Liver (tissue), 8 donors: ENCODE measurements at regions not wholly inside any gene's neighbourhood (a gene's known extent, or its start where the extent isn't known, plus 50 kb on each side); places are given as distances from the start of the nearest gene placed in this dataset.
A peak's percentile ranks its signal among the peaks of the same experiment; 100 is the strongest.
"Not testable (repeated sequence)": the region's sequence is repeated elsewhere in the genome, so short reads cannot be mapped to it uniquely, and the experiment has no call there.

Experiments
- DNase-seq: peaks from one replicate; pipeline ENCODE4 v3.0.0-alpha.2; 2017; ENCODE audit warnings: low spot score
- H3K27ac ChIP-seq, 2 donors: one replicate each; pipeline ENCODE4 v1.7.0; 2013; ENCODE audit warnings: inconsistent platforms in 2 of 2, low read length in 2 of 2, control low read depth in 1 of 2, low read depth in 1 of 2, mild to moderate bottlenecking in 1 of 2
- H3K27me3 ChIP-seq, 4 donors: one replicate each; pipeline versions ENCODE4 v1.6.1 to v1.7.0; 2013; ENCODE audit warnings: low read length in 3 of 4, inconsistent platforms in 1 of 4, mild to moderate bottlenecking in 1 of 4, moderate library complexity in 1 of 4; ENCODE audit not compliant: control insufficient read depth in 4 of 4, insufficient read depth in 4 of 4
- H3K36me3 ChIP-seq, 4 donors: one replicate each; pipeline versions ENCODE4 v1.6.1 to v1.7.0; 2013; ENCODE audit warnings: low read length in 3 of 4, mild to moderate bottlenecking in 3 of 4, low read depth in 1 of 4, moderate library complexity in 1 of 4; ENCODE audit not compliant: control insufficient read depth in 4 of 4, insufficient read depth in 3 of 4
- H3K4me1 ChIP-seq, 4 donors: one replicate each; pipeline versions ENCODE4 v1.6.1 to v1.7.0; 2013; ENCODE audit warnings: low read length in 3 of 4, mild to moderate bottlenecking in 3 of 4, moderate library complexity in 1 of 4; ENCODE audit not compliant: control insufficient read depth in 4 of 4, insufficient read depth in 4 of 4
- H3K4me3 ChIP-seq, 3 donors: one replicate each; pipeline versions ENCODE4 v1.6.1 to v1.7.0; 2013; ENCODE audit warnings: low read length in 3 of 3, control low read depth in 1 of 3, low read depth in 1 of 3, mild to moderate bottlenecking in 1 of 3
- H3K9ac ChIP-seq, 2 donors: one replicate each; pipeline ENCODE4 v1.7.0; 2013; ENCODE audit warnings: low read length in 2 of 2, mild to moderate bottlenecking in 2 of 2, moderate library complexity in 2 of 2, control low read depth in 1 of 2, low read depth in 1 of 2
- H3K9me3 ChIP-seq, 4 donors: one replicate each; pipeline versions ENCODE4 v1.6.1 to v1.7.0; 2013; ENCODE audit warnings: low read length in 3 of 4; ENCODE audit not compliant: control insufficient read depth in 4 of 4
- ATF3 ChIP-seq: IDR thresholded peaks from 2 replicates; pipeline ENCODE4 v1.6.1; 2016; ENCODE audit warnings: antibody characterized with exemption
- CTCF ChIP-seq: fragments of 150-350 bp; IDR thresholded peaks from 2 replicates; pipeline ENCODE4 v1.5.1; 2017; ENCODE audit warnings: improper control_type of control experiment, low read depth, low read length; ENCODE audit not compliant: missing input control
- EGR1 ChIP-seq, 2 donors: IDR thresholded peaks; 2 replicates each; pipeline ENCODE4 v1.6.1; 2016 to 2018; ENCODE audit warnings: antibody characterized with exemption in 2 of 2, low read depth in 2 of 2
- FOXA1 ChIP-seq: IDR thresholded peaks from 2 replicates; pipeline ENCODE4 v1.6.1; 2016; ENCODE audit warnings: antibody characterized with exemption
- FOXA2 ChIP-seq: IDR thresholded peaks from 2 replicates; pipeline ENCODE4 v1.6.1; 2016; ENCODE audit warnings: antibody characterized with exemption
- GABPA ChIP-seq, 2 donors: IDR thresholded peaks in 1 of 2; conservative IDR thresholded peaks in 1 of 2; 2 replicates each; pipeline ENCODE4 v1.6.1; 2016; ENCODE audit warnings: antibody characterized with exemption in 2 of 2, mild to moderate bottlenecking in 1 of 2, moderate library complexity in 1 of 2
- HNF4A ChIP-seq, 2 donors: conservative IDR thresholded peaks; 2 replicates each; pipeline ENCODE4 v1.6.1; 2016; ENCODE audit warnings: antibody characterized with exemption in 2 of 2, mild to moderate bottlenecking in 2 of 2
- JUND ChIP-seq, 2 donors: IDR thresholded peaks; 2 replicates each; pipeline ENCODE4 v1.6.1; 2016; ENCODE audit warnings: antibody characterized with exemption in 2 of 2
- RAD21 ChIP-seq, 2 donors: IDR thresholded peaks; 2 replicates each; pipeline ENCODE4 v1.6.1; 2016; ENCODE audit warnings: antibody characterized with exemption in 2 of 2, mild to moderate bottlenecking in 2 of 2
- REST ChIP-seq: IDR thresholded peaks from 2 replicates; pipeline ENCODE4 v1.6.1; 2016; ENCODE audit warnings: antibody characterized with exemption, mild to moderate bottlenecking
- RXRA ChIP-seq, 2 donors: IDR thresholded peaks; 2 replicates each; pipeline ENCODE4 v1.6.1; 2017 to 2018; ENCODE audit warnings: antibody characterized with exemption in 2 of 2, mild to moderate bottlenecking in 1 of 2
- SP1 ChIP-seq: IDR thresholded peaks from 2 replicates; pipeline ENCODE4 v1.6.1; 2018; ENCODE audit warnings: antibody characterized with exemption, mild to moderate bottlenecking
- TAF1 ChIP-seq: conservative IDR thresholded peaks from 2 replicates; pipeline ENCODE4 v1.6.1; 2016; ENCODE audit warnings: antibody characterized with exemption, mild to moderate bottlenecking
- YY1 ChIP-seq: IDR thresholded peaks from 2 replicates; pipeline ENCODE4 v1.6.1; 2016; ENCODE audit warnings: antibody characterized with exemption, mild to moderate bottlenecking
- ZBTB33 ChIP-seq: IDR thresholded peaks from 2 replicates; pipeline ENCODE4 v1.6.1; 2016; ENCODE audit warnings: antibody characterized with exemption
- WGBS: extraction: QIAGEN DNeasy Blood & Tissue Kit; methylation state at CpG from one replicate; pipeline ENCODE4 v1.1.7; 2013; 5-methylcytosine and 5-hydroxymethylcytosine counted together
- donor health status: healthy.
- donor health status: healthy.
- donor health status: healthy.
- donor health status: healthy.
- donor health status: healthy.

- no peak for DNase-seq
- Histone ChIP-seq H3K9me3 (peaks cover 0 to 3% (median 2%) of the 10 kb centered on the region in 4 donors), H3K36me3 (no peaks in the 10 kb centered on the region), H3K4me3 (no peak overlapping the region), H3K9ac (no peak overlapping the region), H3K27ac (no peak overlapping the region), H3K4me1 (no peaks in the 10 kb centered on the region), H3K27me3 (no peaks in the 10 kb centered on the region)
- TF ChIP-seq HNF4A (conservative IDR thresholded peaks at IDR 0.05) (no peak), RAD21 (IDR thresholded peaks at IDR 0.05) (peak in 1 of 2 donors; percentile 11), RXRA (IDR thresholded peaks at IDR 0.05) (no peak)
- WGBS: 70% methylated on average over 6 of the region's 6 CpGs
These were observed 216.1 kb upstream of the FSIP2 start for GRCh38 chr2:185522472-185522871.

GRCh38 chr2:185524242-185524641 lies 214.4 kb upstream of the FSIP2 start:
- 69% methylated on average over 2 of the region's 2 CpGs for WGBS
- not testable (repeated sequence) for H3K27ac ChIP-seq, H3K27me3 ChIP-seq, H3K4me1 ChIP-seq, H3K36me3 ChIP-seq, H3K4me3 ChIP-seq, H3K9me3 ChIP-seq, DNase-seq, H3K9ac ChIP-seq

GRCh38 chr2:185526161-185526560 lies 212.4 kb upstream of the FSIP2 start:
- no peak overlapping the region for H3K27ac ChIP-seq
- no peaks in the 10 kb centered on the region for H3K36me3 ChIP-seq
- no peak overlapping the region for H3K4me3 ChIP-seq
- 89% methylated on average over 1 of the region's 1 CpG for WGBS
- H3K9me3 ChIP-seq: no peaks in the 10 kb centered on the region
- no peak for DNase-seq
- H3K4me1 ChIP-seq: no peaks in the 10 kb centered on the region
- no peak overlapping the region for H3K9ac ChIP-seq
- no peaks in the 10 kb centered on the region for H3K27me3 ChIP-seq
- no peak for TF ChIP-seq HNF4A (conservative IDR thresholded peaks at IDR 0.05)
- no peak for TF ChIP-seq JUND (IDR thresholded peaks at IDR 0.05)
- no peak for TF ChIP-seq RAD21 (IDR thresholded peaks at IDR 0.05)
- TF ChIP-seq YY1: no peak
- TF ChIP-seq GABPA (IDR thresholded peaks at IDR 0.05 in 1 of 2, conservative IDR thresholded peaks at IDR 0.05 in 1 of 2): no peak
- no peak for TF ChIP-seq ZBTB33
- no peak for TF ChIP-seq SP1
- no peak for TF ChIP-seq CTCF
- no peak for TF ChIP-seq FOXA1
- TF ChIP-seq ATF3: no peak
- TF ChIP-seq REST: no peak
- TF ChIP-seq TAF1: no peak
- no peak for TF ChIP-seq EGR1 (IDR thresholded peaks at IDR 0.05; ENCODE audit: low read depth in 2 of 2)
- no peak for TF ChIP-seq FOXA2
